HFFc6 (cell line): ENCODE measurements at regions not wholly inside any gene's neighbourhood (a gene's known extent, or its start where the extent isn't known, plus 50 kb on each side); places are given as distances from the start of the nearest gene placed in this dataset.
"Not testable (repeated sequence)": the region's sequence is repeated elsewhere in the genome, so short reads cannot be mapped to it uniquely, and the experiment has no call there.

Experiments used
- DNase-seq: peaks from one replicate; pipeline ENCODE4 v3.0.0-alpha.2; 2018
- H3K27ac Mint-ChIP-seq: 2 replicates; pipeline ENCODE4 v1.8.0; 2020; ENCODE audit warnings: mild to moderate bottlenecking, mixed read lengths
- H3K27me3 Mint-ChIP-seq: 2 replicates; pipeline ENCODE4 v1.8.0; 2021; ENCODE audit warnings: mild to moderate bottlenecking, moderate library complexity, mixed read lengths; ENCODE audit not compliant: insufficient read depth
- H3K36me3 Mint-ChIP-seq: 2 replicates; pipeline ENCODE4 v1.8.0; 2021; ENCODE audit warnings: low read depth, mixed read lengths
- H3K4me1 Mint-ChIP-seq: 2 replicates; pipeline ENCODE4 v1.8.0; 2020; ENCODE audit warnings: low read depth, mixed read lengths
- H3K4me3 Mint-ChIP-seq: 2 replicates; pipeline ENCODE4 v1.8.0; 2020; ENCODE audit warnings: mild to moderate bottlenecking, moderate library complexity, mixed read lengths
- H3K9me3 Mint-ChIP-seq: 2 replicates; pipeline ENCODE4 v1.8.0; 2020; ENCODE audit warnings: mild to moderate bottlenecking, mixed read lengths
- CTCF ChIP-seq: fragments of 200-600 bp; sonication (generic); IDR thresholded peaks from 2 replicates; pipeline ENCODE4 v1.5.0; 2021; ENCODE audit warnings: antibody characterized with exemption, mild to moderate bottlenecking

- TF ChIP-seq CTCF: no peak
- H3K36me3 Mint-ChIP-seq: no peaks in the 10 kb centered on the region
- H3K27ac Mint-ChIP-seq: no peak overlapping the region
- no peak overlapping the region for H3K4me3 Mint-ChIP-seq
- DNase-seq: no peak
- H3K27me3 Mint-ChIP-seq: no peaks in the 10 kb centered on the region
- H3K4me1 Mint-ChIP-seq: peaks cover 11% of the 10 kb centered on the region
- peaks cover 5% of the 10 kb centered on the region; the same call in 1 of the 2 replicates for H3K9me3 Mint-ChIP-seq
These were observed 143.6 kb downstream of the ARL4A start for GRCh38 chr7:12831024-12831423.

DNA sequence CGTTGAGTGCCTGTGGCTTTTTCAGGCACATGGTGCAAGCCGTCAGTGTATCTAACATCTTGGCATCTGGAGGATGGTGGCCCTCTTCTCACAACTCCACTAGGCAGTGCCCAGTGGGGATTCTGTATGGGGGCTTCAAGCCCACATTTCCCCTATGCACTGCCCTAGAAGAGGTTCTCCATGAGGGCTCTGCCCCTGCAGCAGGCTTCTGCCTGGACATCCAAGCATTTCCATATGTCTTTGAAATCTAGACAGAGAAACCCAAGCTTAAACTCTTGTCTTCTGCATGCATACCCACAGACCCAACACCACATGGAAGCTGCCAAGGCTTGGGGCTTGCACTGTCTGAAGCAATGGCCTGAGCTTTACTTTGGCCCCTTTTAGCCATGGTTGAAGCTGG is 146.4 kb downstream of the ARL4A start:
- H3K4me1 Mint-ChIP-seq: no peaks in the 10 kb centered on the region
- H3K27ac Mint-ChIP-seq: no peak overlapping the region
- H3K27me3 Mint-ChIP-seq: no peaks in the 10 kb centered on the region
- no peak for DNase-seq
- H3K9me3 Mint-ChIP-seq: peaks cover 5% of the 10 kb centered on the region; the same call in 1 of the 2 replicates
- H3K4me3 Mint-ChIP-seq: no peak overlapping the region
- no peak for TF ChIP-seq CTCF
- H3K36me3 Mint-ChIP-seq: no peaks in the 10 kb centered on the region

DNA sequence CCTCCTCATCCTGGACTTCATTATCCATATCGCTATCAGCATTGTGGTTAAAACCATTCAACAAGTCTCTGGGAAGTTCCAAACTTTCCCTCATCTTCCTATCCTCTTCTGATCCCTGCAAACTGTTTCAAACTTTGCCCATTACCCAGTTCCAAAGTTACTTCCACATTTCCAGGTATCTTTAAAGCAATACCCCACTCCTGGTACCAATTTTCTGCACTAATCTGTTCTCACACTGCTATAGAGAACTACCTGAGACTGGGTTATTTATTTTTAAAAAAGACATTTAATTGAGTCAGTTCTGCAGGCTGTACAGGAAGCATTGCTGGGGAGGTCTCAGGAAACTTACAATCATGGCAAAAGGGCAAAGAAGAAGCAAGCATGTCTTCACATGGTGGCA is 147.3 kb downstream of the ARL4A start:
- H3K4me1 Mint-ChIP-seq: no peaks in the 10 kb centered on the region

GRCh38 chr7:12839508-12840153 is 152.2 kb downstream of the ARL4A start:
- Mint-ChIP-seq H3K4me3 (no peak overlapping the region), H3K4me1 (no peaks in the 10 kb centered on the region), H3K36me3 (no peaks in the 10 kb centered on the region), H3K9me3 (peaks cover 5% of the 10 kb centered on the region; the same call in 1 of the 2 replicates), H3K27ac (no peak overlapping the region), H3K27me3 (peaks cover 6% of the 10 kb centered on the region; the same call in 1 of the 2 replicates)
- DNase-seq: no peak
- no peak for TF ChIP-seq CTCF

More for the DNA sequence above, 147.3 kb downstream of the ARL4A start:
- Mint-ChIP-seq H3K9me3 (peaks cover 5% of the 10 kb centered on the region; the same call in 1 of the 2 replicates), H3K4me3 (no peak overlapping the region), H3K36me3 (no peaks in the 10 kb centered on the region), H3K27ac (no peak overlapping the region), H3K27me3 (no peaks in the 10 kb centered on the region)
- DNase-seq: no peak
- no peak for TF ChIP-seq CTCF

DNA sequence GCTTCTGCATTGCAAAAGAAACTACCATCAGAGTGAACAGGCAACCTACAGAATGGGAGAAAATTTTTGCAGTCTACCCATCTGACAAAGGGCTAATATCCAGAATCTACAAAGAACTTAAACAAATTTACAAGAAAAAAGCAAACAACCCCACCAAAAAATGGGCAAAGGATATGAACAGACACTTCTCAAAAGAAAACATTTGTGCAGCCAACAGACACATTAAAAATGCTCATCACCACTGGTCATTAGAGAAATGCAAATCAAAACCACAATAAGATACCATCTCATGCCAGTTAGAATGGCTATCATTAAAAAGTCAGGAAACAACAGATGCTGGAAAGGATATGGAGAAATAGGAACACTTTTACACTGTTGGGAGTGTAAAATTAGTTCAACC is 157.3 kb downstream of the ARL4A start:
- H3K27ac Mint-ChIP-seq, H3K4me3 Mint-ChIP-seq, H3K4me1 Mint-ChIP-seq, H3K27me3 Mint-ChIP-seq, DNase-seq, H3K9me3 Mint-ChIP-seq, H3K36me3 Mint-ChIP-seq: not testable (repeated sequence)

- no peak overlapping the region for H3K27ac Mint-ChIP-seq
- H3K4me1 Mint-ChIP-seq: no peaks in the 10 kb centered on the region
- H3K9me3 Mint-ChIP-seq: no peaks in the 10 kb centered on the region
- no peak overlapping the region for H3K4me3 Mint-ChIP-seq
- no peaks in the 10 kb centered on the region for H3K27me3 Mint-ChIP-seq
- no peak for DNase-seq
- no peak for TF ChIP-seq CTCF
- H3K36me3 Mint-ChIP-seq: no peaks in the 10 kb centered on the region
These were observed 159.6 kb downstream of the ARL4A start for GRCh38 chr7:12847001-12847400.
